ENCODE measurements at regions not wholly inside any gene's neighbourhood (a gene's known extent, or its start where the extent isn't known, plus 50 kb on each side); places are given as distances from the start of the nearest gene placed in this dataset.

DNA sequence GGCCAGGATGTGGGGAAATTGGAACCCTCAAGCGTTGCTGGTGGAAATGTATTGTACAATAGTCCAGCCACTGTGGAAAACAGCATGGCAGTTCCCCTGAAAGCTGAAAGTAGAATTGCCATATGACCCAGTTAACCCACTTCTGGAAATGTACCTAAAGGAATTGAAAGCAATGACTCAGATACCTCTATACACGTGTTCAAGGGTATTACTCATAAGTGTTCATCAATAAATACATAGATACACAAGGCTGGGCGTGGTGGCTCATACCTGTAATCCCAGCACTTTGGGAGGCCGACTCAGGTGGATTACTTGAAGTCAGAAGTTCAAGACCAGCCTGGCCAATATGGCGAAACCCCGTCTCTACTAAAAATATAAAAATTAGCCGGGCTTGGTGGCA is 71.9 kb upstream of the IRS2 start:
- H3K36me3 ChIP-seq (ENCODE audit: control insufficient read depth in 2 of 4, insufficient read depth in 4 of 4, low read length in 3 of 4): no peaks in the 10 kb centered on the region
- POLR2A ChIA-PET (ENCODE audit: partially characterized antibody): no interaction called here
- no peak overlapping the region for H4K8ac ChIP-seq (ENCODE audit: extremely low read depth, insufficient read depth, low read length)
- H3K9me3 ChIP-seq (ENCODE audit: insufficient read depth in 2 of 2, low read depth in 1 of 2, low read length in 1 of 2): no peaks in the 10 kb centered on the region
- TF ChIP-seq EZH2 (IDR thresholded peaks at IDR 0.05; ENCODE audit: low read depth, low read length, severe bottlenecking) (no peak), RBBP5 (IDR thresholded peaks at IDR 0.05; ENCODE audit: borderline replicate concordance, low read depth, low read length) (no peak), CEBPB (IDR thresholded peaks at IDR 0.05; ENCODE audit: low read depth, low read length) (no peak), SIRT6 (IDR thresholded peaks at IDR 0.05; ENCODE audit: low read length) (no peak), NRF1 (IDR thresholded peaks at IDR 0.05; ENCODE audit: low read depth, low read length) (no peak), CTBP2 (IDR thresholded peaks at IDR 0.05; ENCODE audit: borderline replicate concordance, insufficient read depth, insufficient read length, low read length) (no peak), POU5F1 (IDR thresholded peaks at IDR 0.05; ENCODE audit: low read depth, low read length) (no peak), HDAC2 (IDR thresholded peaks at IDR 0.05; ENCODE audit: borderline replicate concordance in 1 of 2, low read depth in 2 of 2, low read length in 2 of 2) (no peak), EGR1 (IDR thresholded peaks at IDR 0.05; ENCODE audit: borderline replicate concordance, low read depth, low read length) (no peak), TAF7 (optimal IDR thresholded peaks at IDR 0.05; ENCODE audit: borderline replicate concordance, low read depth, low read length) (no peak), SAP30 (IDR thresholded peaks at IDR 0.05; ENCODE audit: insufficient read depth, insufficient replicate concordance, low read length) (no peak)
- H3K4me3 ChIP-seq (ENCODE audit: extremely low read depth in 1 of 4, insufficient read depth in 2 of 4, low read depth in 3 of 4, low read length in 4 of 4): no peak overlapping the region
- no peak overlapping the region for H3K14ac ChIP-seq (ENCODE audit: insufficient read length)
- CTCF ChIA-PET (ENCODE audit: partially characterized antibody): interaction anchor here (0.6 to 0.9 kb wide), 2 partner anchors 23 to 897 kb away, joined by 3 read pairs; no protein-coding TSS in a partner anchor
- H2AFZ ChIP-seq (ENCODE audit: low read length): no peak overlapping the region
- H2BK12ac ChIP-seq (ENCODE audit: low read depth, low read length): no peak overlapping the region
- H3K56ac ChIP-seq (replicated peaks; ENCODE audit: insufficient read length, low read depth, low read length): no peak overlapping the region
- no peak overlapping the region for H3K23ac ChIP-seq (ENCODE audit: insufficient read length)
- H4K91ac ChIP-seq (replicated peaks; ENCODE audit: insufficient read length, low read length): no peak overlapping the region
- FAIRE-seq: no peak
- H3K4me2 ChIP-seq (ENCODE audit: insufficient read depth in 1 of 2, low read depth in 2 of 2, low read length in 2 of 2): no peak overlapping the region
- H2BK20ac ChIP-seq (ENCODE audit: low read length): no peak overlapping the region
- 91% methylated on average over 7 of the region's 7 CpGs; no CpG with 5 or more reads in 1 of the 2 experiments for WGBS, 2 experiments (ENCODE audit: extremely low coverage in 1 of 2, insufficient coverage in 1 of 2, insufficient read length in 1 of 2, insufficient replicate concordance in 2 of 2, low coverage in 1 of 2, low lambda C conversion rate in 2 of 2, missing lambda C conversion rate in 1 of 2)
- peaks cover 0 to 13% (median 5%) of the 10 kb centered on the region in 4 experiments; a peak in 4 of 7 replicates for H3K4me1 ChIP-seq (replicated peaks in 1 of 4; ENCODE audit: control insufficient read depth in 3 of 4, insufficient read depth in 4 of 4, low read length in 3 of 4)
- no peak overlapping the region for H3K27ac ChIP-seq (ENCODE audit: low read depth, low read length)
- no peak overlapping the region for H2BK5ac ChIP-seq (ENCODE audit: low read depth, low read length)
- no peak overlapping the region for H3K9ac ChIP-seq (replicated peaks in 1 of 4; ENCODE audit: extremely low read depth in 1 of 4, low read depth in 3 of 4, low read length in 3 of 4)
- no peak overlapping the region for H3K4ac ChIP-seq (replicated peaks; ENCODE audit: insufficient read length, low read depth, low read length)
- DNase-seq (ENCODE audit: low read depth in 1 of 2, low spot score in 2 of 2): no peak
- no peak overlapping the region for H2BK15ac ChIP-seq (ENCODE audit: low read length)
- no peak overlapping the region for H3K18ac ChIP-seq (ENCODE audit: extremely low read depth, low read length)
- no peaks in the 10 kb centered on the region for H3K79me1 ChIP-seq (ENCODE audit: low read depth, low read length)
- H4K5ac ChIP-seq (ENCODE audit: insufficient read length, low read depth, low read length): no peak overlapping the region
- no peaks in the 10 kb centered on the region for H3K27me3 ChIP-seq (replicated peaks in 1 of 4; ENCODE audit: control insufficient read depth in 3 of 4, extremely low read depth in 1 of 4, insufficient read depth in 3 of 4, low read length in 3 of 4)
- H2AK5ac ChIP-seq (ENCODE audit: low read depth, low read length): no peak overlapping the region; the same call in 1 of the 2 replicates
- no peak overlapping the region for H2BK120ac ChIP-seq (replicated peaks; ENCODE audit: low read depth, low read length)
- no peaks in the 10 kb centered on the region for H3K23me2 ChIP-seq (ENCODE audit: low read depth, low read length)
- no peaks in the 10 kb centered on the region for H4K20me1 ChIP-seq (replicated peaks in 1 of 2; ENCODE audit: control insufficient read depth in 1 of 2, insufficient read depth in 2 of 2, low read length in 2 of 2)
- H3K79me2 ChIP-seq (ENCODE audit: control insufficient read depth in 1 of 2, insufficient read depth in 2 of 2, low read length in 2 of 2): no peaks in the 10 kb centered on the region

All from H1 (cell line).